ENCODE measurements at regions not wholly inside any gene's neighbourhood (a gene's known extent, or its start where the extent isn't known, plus 50 kb on each side); places are given as distances from the start of the nearest gene placed in this dataset.

- TF ChIP-seq CTCF (IDR thresholded peaks at IDR 0.05), result no peak
- TF ChIP-seq POLR2A (IDR thresholded peaks at IDR 0.05), result no peak
Measured at GRCh38 chr3:127440384-127440783, 150.1 kb downstream of the TPRA1 start.

Measured in esophagus squamous epithelium (tissue), 4 donors.